ENCODE measurements at regions not wholly inside any gene's neighbourhood (a gene's known extent, or its start where the extent isn't known, plus 50 kb on each side); places are given as distances from the start of the nearest gene placed in this dataset.

DNA sequence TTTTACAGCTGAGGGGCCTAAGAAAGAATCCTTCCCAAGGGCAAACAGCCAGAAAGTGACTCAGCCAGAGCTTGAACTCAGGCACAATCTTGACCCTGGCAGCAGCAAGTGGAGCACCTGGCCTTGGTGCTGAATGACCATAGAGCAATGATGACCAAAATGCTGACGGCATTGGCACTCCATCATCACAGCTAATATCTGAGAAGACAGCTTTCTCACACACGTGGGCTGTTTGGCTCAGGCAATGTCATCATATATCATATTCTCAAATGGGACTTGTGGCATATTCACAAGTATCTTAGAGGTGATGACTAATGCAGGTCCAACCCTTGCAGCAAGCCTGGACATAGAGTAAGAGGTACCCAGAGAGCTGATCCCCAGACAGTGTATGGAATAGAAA lies 443.9 kb upstream of the MYT1L start:
- TF ChIP-seq, protein P1, sequence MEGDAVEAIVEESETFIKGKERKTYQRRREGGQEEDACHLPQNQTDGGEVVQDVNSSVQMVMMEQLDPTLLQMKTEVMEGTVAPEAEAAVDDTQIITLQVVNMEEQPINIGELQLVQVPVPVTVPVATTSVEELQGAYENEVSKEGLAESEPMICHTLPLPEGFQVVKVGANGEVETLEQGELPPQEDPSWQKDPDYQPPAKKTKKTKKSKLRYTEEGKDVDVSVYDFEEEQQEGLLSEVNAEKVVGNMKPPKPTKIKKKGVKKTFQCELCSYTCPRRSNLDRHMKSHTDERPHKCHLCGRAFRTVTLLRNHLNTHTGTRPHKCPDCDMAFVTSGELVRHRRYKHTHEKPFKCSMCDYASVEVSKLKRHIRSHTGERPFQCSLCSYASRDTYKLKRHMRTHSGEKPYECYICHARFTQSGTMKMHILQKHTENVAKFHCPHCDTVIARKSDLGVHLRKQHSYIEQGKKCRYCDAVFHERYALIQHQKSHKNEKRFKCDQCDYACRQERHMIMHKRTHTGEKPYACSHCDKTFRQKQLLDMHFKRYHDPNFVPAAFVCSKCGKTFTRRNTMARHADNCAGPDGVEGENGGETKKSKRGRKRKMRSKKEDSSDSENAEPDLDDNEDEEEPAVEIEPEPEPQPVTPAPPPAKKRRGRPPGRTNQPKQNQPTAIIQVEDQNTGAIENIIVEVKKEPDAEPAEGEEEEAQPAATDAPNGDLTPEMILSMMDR (IDR thresholded peaks at IDR 0.05), result no peak
- TF ChIP-seq POLR2A (IDR thresholded peaks at IDR 0.05), result no peak
